Endothelial cell of umbilical vein (primary cell): ENCODE measurements at regions not wholly inside any gene's neighbourhood (a gene's known extent, or its start where the extent isn't known, plus 50 kb on each side); places are given as distances from the start of the nearest gene placed in this dataset.
"Not testable (repeated sequence)": the region's sequence is repeated elsewhere in the genome, so short reads cannot be mapped to it uniquely, and the experiment has no call there.

Source experiments
- BruUV-seq: library from RNA; stranded (reverse); fragments of 400-500 nt; replicated peaks from 2 replicates; lab custom pipeline; 2021; lab: Mats Ljungman, UMichigan
- CTCF ChIA-PET: fragments of 300-600, 350-600 bp; sonication (Branson Sonifier 250); formaldehyde crosslinking; loops from one replicate; lab custom pipeline; 2021; ENCODE audit warnings: antibody characterized with exemption, inconsistent platforms; lab: Charles Lee
- POLR2A ChIA-PET: fragments of 300-600, 350-600 bp; sonication (Branson Sonifier 250); formaldehyde crosslinking; loops from one replicate; lab custom pipeline; 2021; ENCODE audit warnings: antibody characterized with exemption, inconsistent platforms; lab: Charles Lee
- DNase-seq: peaks from one replicate; pipeline ENCODE4 v3.0.0-alpha.2; 2011; ENCODE audit warnings: low read depth, low spot score
- FAIRE-seq: peaks from 2 replicates; lab custom pipeline; 2011; peaks lifted over from hg19 to GRCh38; lab: Jason Lieb, UNC
- H2AFZ ChIP-seq: 2 replicates; pipeline ENCODE4 v1.6.0; 2012; ENCODE audit warnings: low read depth, low read length, control low read depth, inconsistent platforms
- H3K27ac ChIP-seq: 2 replicates; pipeline ENCODE4 v1.5.1; 2011; ENCODE audit warnings: low read depth, mild to moderate bottlenecking, control low read depth, low read length, moderate library complexity; ENCODE audit not compliant: insufficient read depth
- H3K27me3 ChIP-seq, 2 experiments: 2 replicates each; pipeline versions ENCODE4 v1.6.0 to v1.6.1; 2011; ENCODE audit warnings: low read length in 2 of 2, mixed read lengths in 1 of 2; ENCODE audit not compliant: control insufficient read depth in 2 of 2, insufficient read depth in 2 of 2
- H3K36me3 ChIP-seq, 2 experiments: 2 replicates in 1 of 2; 3 replicates in 1 of 2; pipeline ENCODE4 v1.5.1; 2011; ENCODE audit warnings: low read length in 2 of 2, mild to moderate bottlenecking in 1 of 2, moderate library complexity in 1 of 2; ENCODE audit not compliant: control insufficient read depth in 2 of 2, insufficient read depth in 2 of 2; ENCODE audit errors: extremely low read depth in 1 of 2
- H3K4me1 ChIP-seq: 3 replicates; pipeline ENCODE4 v1.5.1; 2011; ENCODE audit warnings: mild to moderate bottlenecking, low read length; ENCODE audit not compliant: control insufficient read depth, insufficient read depth; ENCODE audit errors: extremely low read depth
- H3K4me2 ChIP-seq: 2 replicates; pipeline ENCODE4 v1.6.1; 2011; ENCODE audit warnings: low read length, control low read depth, mixed read lengths; ENCODE audit not compliant: insufficient read depth
- H3K4me3 ChIP-seq, 3 experiments: fragments of 200-600 bp in 1 of 3; sonication (generic), shearing (Covaris generic) in 1 of 3; replicated peaks in 1 of 3; 2 replicates each; pipeline ENCODE4 v1.5.1; 2011 to 2016; ENCODE audit warnings: control low read depth in 3 of 3, low read length in 3 of 3, mild to moderate bottlenecking in 2 of 3, inconsistent platforms in 1 of 3, low read depth in 1 of 3, moderate library complexity in 1 of 3; ENCODE audit not compliant: insufficient read depth in 1 of 3
- H3K79me2 ChIP-seq: 2 replicates; pipeline ENCODE4 v1.6.0; 2012; ENCODE audit warnings: low read length, inconsistent platforms; ENCODE audit not compliant: control insufficient read depth, insufficient read depth
- H3K9ac ChIP-seq: replicated peaks from 2 replicates; pipeline ENCODE3; 2011; ENCODE audit warnings: low read length, control low read depth; ENCODE audit not compliant: insufficient read depth; ENCODE audit errors: extremely low read depth
- H3K9me1 ChIP-seq: replicated peaks from 3 replicates; pipeline ENCODE4 v1.6.0; 2011; ENCODE audit warnings: mild to moderate bottlenecking, low read length; ENCODE audit not compliant: control insufficient read depth, insufficient read depth; ENCODE audit errors: extremely low read depth
- H3K9me3 ChIP-seq: replicated peaks from 2 replicates; pipeline ENCODE4 v1.5.1; 2012; ENCODE audit warnings: low read length, inconsistent platforms; ENCODE audit not compliant: control insufficient read depth, insufficient read depth
- H4K20me1 ChIP-seq: replicated peaks from 2 replicates; pipeline ENCODE3; 2011; ENCODE audit warnings: mild to moderate bottlenecking, low read length; ENCODE audit not compliant: control insufficient read depth, insufficient read depth; ENCODE audit errors: extremely low read depth
- EZH2 ChIP-seq: IDR thresholded peaks from 2 replicates; pipeline ENCODE4 v1.6.1; 2012; ENCODE audit warnings: borderline replicate concordance, low read depth, mild to moderate bottlenecking, moderate library complexity, low read length, inconsistent platforms; ENCODE audit not compliant: severe bottlenecking
- FOS ChIP-seq: IDR thresholded peaks from 2 replicates; pipeline ENCODE4 v1.6.1; 2011; ENCODE audit warnings: mild to moderate bottlenecking, low read length, moderate library complexity, borderline replicate concordance; ENCODE audit not compliant: insufficient read depth
- GATA2 ChIP-seq: IDR thresholded peaks from 2 replicates; pipeline ENCODE4 v1.7.0; 2011; ENCODE audit warnings: low read depth, mild to moderate bottlenecking, moderate library complexity, mixed read lengths, low read length; ENCODE audit not compliant: insufficient read length, insufficient read depth
- JUN ChIP-seq: IDR thresholded peaks from 2 replicates; pipeline ENCODE4 v1.6.1; 2011; ENCODE audit warnings: borderline replicate concordance, low read depth; ENCODE audit not compliant: insufficient read length, insufficient read depth
- MYC ChIP-seq: IDR thresholded peaks from one replicate; pipeline ENCODE4 v1.6.1; 2011; ENCODE audit warnings: mild to moderate bottlenecking, low read depth, low read length
- POLR2A ChIP-seq: IDR thresholded peaks from 2 replicates; pipeline ENCODE4 v1.6.1; 2012; ENCODE audit warnings: low read depth, mild to moderate bottlenecking, control low read depth, low read length
- POLR2AphosphoS5 ChIP-seq: IDR thresholded peaks from 2 replicates; pipeline ENCODE4 v1.6.1; 2012; ENCODE audit warnings: low read depth, mild to moderate bottlenecking, control low read depth, low read length, moderate library complexity; ENCODE audit not compliant: insufficient read depth
- dilution Hi-C: fragments of 300-500 bp; cut with MboI; formaldehyde crosslinking; loops from one replicate; pipeline ENCODE4 v1.15.0; 2019; ENCODE audit warnings: low sequenced_read_pairs; ENCODE audit not compliant: extremely low pct_ligation_motif_present
- intact Hi-C: fragments of 100-400 bp; cut with micrococcal nuclease; formaldehyde crosslinking; loops from one replicate; pipeline ENCODE4 v1.10.0; 2022
- TF ChIP-seq, protein P1 (sequence below): IDR thresholded peaks from 2 replicates; pipeline ENCODE4 v1.6.1; 2011; ENCODE audit not compliant: insufficient read depth, insufficient read length
- TF ChIP-seq, protein P2 (sequence below), 2 donors: IDR thresholded peaks; 1 replicate in 1 of 2; 2 replicates in 1 of 2; pipeline ENCODE4 v1.5.1; 2011; ENCODE audit warnings: low read length in 2 of 2, mild to moderate bottlenecking in 2 of 2, moderate library complexity in 2 of 2, control low read depth in 1 of 2, inconsistent platforms in 1 of 2, low read depth in 1 of 2; ENCODE audit not compliant: insufficient read depth in 1 of 2; ENCODE audit errors: extremely low read depth in 1 of 2

DNA sequence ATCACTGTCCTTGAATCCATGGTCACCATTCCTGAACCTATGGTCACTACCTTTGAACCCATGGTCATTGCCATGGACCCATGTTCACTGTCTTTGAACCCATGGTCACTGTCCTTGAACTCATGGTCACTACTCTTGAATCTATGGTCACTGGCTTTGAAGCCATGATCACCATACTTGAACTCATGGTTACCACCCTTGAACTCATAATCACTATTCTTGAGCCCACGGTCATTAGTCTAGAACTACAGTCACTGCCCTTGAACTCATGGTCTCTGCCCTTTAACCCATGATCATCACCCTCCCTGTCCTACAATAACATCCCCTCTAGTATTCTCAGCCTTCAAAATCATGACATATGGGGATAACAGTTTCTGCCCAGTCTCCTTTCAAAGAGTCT lies 270.5 kb downstream of the CXCL12 start:
- Histone ChIP-seq H3K4me3 (no peak overlapping the region), H3K27ac (no peak overlapping the region), H3K36me3 (no peaks in the 10 kb centered on the region), H3K27me3 (no peaks in the 10 kb centered on the region), H3K79me2 (no peaks in the 10 kb centered on the region), H2AFZ (no peak overlapping the region), H4K20me1 (no peaks in the 10 kb centered on the region), H3K4me1 (no peaks in the 10 kb centered on the region), H3K9me3 (no peaks in the 10 kb centered on the region), H3K9me1 (no peaks in the 10 kb centered on the region), H3K4me2 (no peak overlapping the region), H3K9ac (no peak overlapping the region)
- POLR2A ChIA-PET: no interaction called here
- dilution Hi-C loops: no loop called here
- DNase-seq: no peak
- intact Hi-C loops: no loop called here
- CTCF ChIA-PET: no interaction called here
- FAIRE-seq: no peak
- no TSS peak for BruUV-seq
- TF ChIP-seq POLR2AphosphoS5 (no peak), GATA2 (no peak), MYC (no peak), POLR2A (no peak), FOS (no peak), JUN (no peak), EZH2 (no peak)
- TF ChIP-seq, protein P1, sequence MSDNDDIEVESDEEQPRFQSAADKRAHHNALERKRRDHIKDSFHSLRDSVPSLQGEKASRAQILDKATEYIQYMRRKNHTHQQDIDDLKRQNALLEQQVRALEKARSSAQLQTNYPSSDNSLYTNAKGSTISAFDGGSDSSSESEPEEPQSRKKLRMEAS: no peak
- TF ChIP-seq, protein P2, sequence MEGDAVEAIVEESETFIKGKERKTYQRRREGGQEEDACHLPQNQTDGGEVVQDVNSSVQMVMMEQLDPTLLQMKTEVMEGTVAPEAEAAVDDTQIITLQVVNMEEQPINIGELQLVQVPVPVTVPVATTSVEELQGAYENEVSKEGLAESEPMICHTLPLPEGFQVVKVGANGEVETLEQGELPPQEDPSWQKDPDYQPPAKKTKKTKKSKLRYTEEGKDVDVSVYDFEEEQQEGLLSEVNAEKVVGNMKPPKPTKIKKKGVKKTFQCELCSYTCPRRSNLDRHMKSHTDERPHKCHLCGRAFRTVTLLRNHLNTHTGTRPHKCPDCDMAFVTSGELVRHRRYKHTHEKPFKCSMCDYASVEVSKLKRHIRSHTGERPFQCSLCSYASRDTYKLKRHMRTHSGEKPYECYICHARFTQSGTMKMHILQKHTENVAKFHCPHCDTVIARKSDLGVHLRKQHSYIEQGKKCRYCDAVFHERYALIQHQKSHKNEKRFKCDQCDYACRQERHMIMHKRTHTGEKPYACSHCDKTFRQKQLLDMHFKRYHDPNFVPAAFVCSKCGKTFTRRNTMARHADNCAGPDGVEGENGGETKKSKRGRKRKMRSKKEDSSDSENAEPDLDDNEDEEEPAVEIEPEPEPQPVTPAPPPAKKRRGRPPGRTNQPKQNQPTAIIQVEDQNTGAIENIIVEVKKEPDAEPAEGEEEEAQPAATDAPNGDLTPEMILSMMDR (IDR thresholded peaks at IDR 0.05; ENCODE audit: extremely low read depth in 1 of 2, insufficient read depth in 1 of 2, low read depth in 1 of 2, low read length in 2 of 2): no peak

DNA sequence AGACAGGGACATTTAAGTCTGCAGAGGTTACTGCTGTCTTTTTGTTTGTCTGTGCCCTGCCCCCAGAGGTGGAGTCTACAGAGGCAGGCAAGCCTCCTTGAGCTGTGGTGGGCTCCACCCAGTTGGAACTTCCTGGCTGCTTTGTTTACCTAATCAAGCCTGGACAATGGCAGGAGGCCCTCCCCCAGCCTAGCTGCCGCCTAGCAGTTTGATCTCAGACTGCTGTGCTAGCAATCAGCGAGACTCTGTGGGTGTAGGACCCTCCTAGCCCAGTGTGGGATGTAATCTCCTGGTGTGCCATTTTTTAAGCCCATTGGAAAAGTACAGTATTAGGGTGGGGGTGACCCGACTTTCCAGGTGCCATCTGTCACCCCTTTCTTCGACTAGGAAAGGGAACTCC lies 272.6 kb downstream of the CXCL12 start:
- H3K4me3 ChIP-seq, DNase-seq, dilution Hi-C loops, H4K20me1 ChIP-seq, H3K27me3 ChIP-seq, H3K9me3 ChIP-seq, POLR2A ChIA-PET, FAIRE-seq, H3K4me1 ChIP-seq, H3K9me1 ChIP-seq, H3K4me2 ChIP-seq, H3K79me2 ChIP-seq, H3K9ac ChIP-seq, H3K36me3 ChIP-seq, BruUV-seq, intact Hi-C loops, H2AFZ ChIP-seq, CTCF ChIA-PET, H3K27ac ChIP-seq: not testable (repeated sequence)
